Caco-2 (cell line): ENCODE measurements at regions not wholly inside any gene's neighbourhood (a gene's known extent, or its start where the extent isn't known, plus 50 kb on each side); places are given as distances from the start of the nearest gene placed in this dataset.

Experiments used
- BruUV-seq: library from RNA; stranded (reverse); fragments of 400-500 nt; replicated peaks from 2 replicates; lab custom pipeline; 2021; lab: Mats Ljungman, UMichigan
- CTCF ChIA-PET: fragments of 300-600 bp; sonication (Branson Sonifier 250); formaldehyde crosslinking; loops from one replicate; lab custom pipeline; 2022; ENCODE audit warnings: antibody characterized with exemption; lab: Charles Lee
- POLR2A ChIA-PET: fragments of 300-600 bp; sonication (Branson Sonifier 250); formaldehyde crosslinking; loops from one replicate; lab custom pipeline; 2022; ENCODE audit warnings: antibody characterized with exemption; lab: Charles Lee
- DNase-seq, 2 experiments: peaks; one replicate each; pipeline versions ENCODE4 v3.0.0 to v3.0.0-alpha.2; 2020 to 2022
- H3K27me3 ChIP-seq: replicated peaks from 2 replicates; pipeline ENCODE4 v1.6.0; 2011; ENCODE audit warnings: low read length; ENCODE audit not compliant: control insufficient read depth, insufficient read depth
- H3K36me3 ChIP-seq: 2 replicates; pipeline ENCODE4 v1.5.1; 2011; ENCODE audit warnings: low read length; ENCODE audit not compliant: control insufficient read depth, insufficient read depth
- H3K4me1 ChIP-seq: fragments of 250-450 bp; sonication (Bioruptor Pico); 2 replicates; pipeline ENCODE4 v1.5.1; 2020; ENCODE audit warnings: mild to moderate bottlenecking
- H3K4me3 ChIP-seq: 2 replicates; pipeline ENCODE4 v1.5.1; 2011; ENCODE audit warnings: low read depth, mild to moderate bottlenecking, control low read depth, low read length
- H3K9me3 ChIP-seq: fragments of 250-450 bp; sonication (Bioruptor Pico); 2 replicates; pipeline ENCODE4 v1.5.1; 2020; ENCODE audit warnings: mild to moderate bottlenecking, moderate library complexity
- H3K27ac Mint-ChIP-seq: one replicate; pipeline ENCODE4 v1.8.0; 2022; ENCODE audit warnings: mixed read lengths; ENCODE audit not compliant: unreplicated experiment
- H3K27me3 Mint-ChIP-seq: one replicate; pipeline ENCODE4 v1.8.0; 2022; ENCODE audit warnings: mixed read lengths; ENCODE audit not compliant: insufficient read depth, unreplicated experiment
- H3K36me3 Mint-ChIP-seq: one replicate; pipeline ENCODE4 v1.8.0; 2022; ENCODE audit warnings: mild to moderate bottlenecking, mixed read lengths; ENCODE audit not compliant: insufficient read depth, unreplicated experiment
- H3K4me1 Mint-ChIP-seq: one replicate; pipeline ENCODE4 v1.8.0; 2022; ENCODE audit warnings: low read depth, mixed read lengths; ENCODE audit not compliant: unreplicated experiment
- H3K4me3 Mint-ChIP-seq: one replicate; pipeline ENCODE4 v1.8.0; 2022; ENCODE audit warnings: mild to moderate bottlenecking, moderate library complexity, mixed read lengths; ENCODE audit not compliant: unreplicated experiment
- H3K9me3 Mint-ChIP-seq: one replicate; pipeline ENCODE4 v1.8.0; 2022; ENCODE audit warnings: mixed read lengths; ENCODE audit not compliant: unreplicated experiment
- CTCF ChIP-seq, 2 experiments: fragments of 200-600 bp in 1 of 2; IDR thresholded peaks; 1 replicate in 1 of 2; 2 replicates in 1 of 2; pipeline versions ENCODE4 v1.5.1 to v1.8.0; 2011 to 2022; ENCODE audit warnings: antibody characterized with exemption in 1 of 2, control low read depth in 1 of 2, inconsistent platforms in 1 of 2, low read depth in 1 of 2, low read length in 1 of 2, mild to moderate bottlenecking in 1 of 2, moderate library complexity in 1 of 2; ENCODE audit not compliant: insufficient read depth in 1 of 2, severe bottlenecking in 1 of 2, unreplicated experiment in 1 of 2
- intact Hi-C: fragments of 100-400 bp; cut with micrococcal nuclease; formaldehyde crosslinking; loops from one replicate; pipeline ENCODE4 v1.10.0; 2022; ENCODE audit not compliant: unreplicated experiment

GRCh38 chr21:35448876-35449599 is 399.9 kb upstream of the RUNX1 start:
- no peak for DNase-seq
- H3K4me3 Mint-ChIP-seq = no peak overlapping the region
- CTCF ChIA-PET = no interaction called here
- H3K27me3 ChIP-seq = no peaks in the 10 kb centered on the region
- H3K4me1 Mint-ChIP-seq = no peaks in the 10 kb centered on the region
- no peaks in the 10 kb centered on the region for H3K4me1 ChIP-seq
- H3K27ac Mint-ChIP-seq = no peak overlapping the region
- POLR2A ChIA-PET = no interaction called here
- no TSS peak for BruUV-seq
- H3K9me3 ChIP-seq = peaks cover 12% of the 10 kb centered on the region
- no peaks in the 10 kb centered on the region for H3K27me3 Mint-ChIP-seq
- no peak for TF ChIP-seq CTCF (IDR thresholded peaks at IDR 0.05; ENCODE audit: insufficient read depth in 1 of 2, low read depth in 1 of 2, low read length in 1 of 2, severe bottlenecking in 1 of 2, unreplicated experiment in 1 of 2)
- H3K4me3 ChIP-seq = no peak overlapping the region
- intact Hi-C loops = no loop called here
- H3K9me3 Mint-ChIP-seq = peaks cover 19% of the 10 kb centered on the region
- no peaks in the 10 kb centered on the region for H3K36me3 Mint-ChIP-seq
- no peaks in the 10 kb centered on the region for H3K36me3 ChIP-seq

- TF ChIP-seq CTCF (IDR thresholded peaks at IDR 0.05; ENCODE audit: insufficient read depth in 1 of 2, low read depth in 1 of 2, low read length in 1 of 2, severe bottlenecking in 1 of 2, unreplicated experiment in 1 of 2) = no peak
- intact Hi-C loops = no loop called here
- Mint-ChIP-seq H3K36me3 (no peaks in the 10 kb centered on the region), H3K4me1 (no peaks in the 10 kb centered on the region), H3K27me3 (no peaks in the 10 kb centered on the region), H3K4me3 (no peak overlapping the region), H3K9me3 (no peaks in the 10 kb centered on the region), H3K27ac (no peak overlapping the region)
- H3K4me1 ChIP-seq = no peaks in the 10 kb centered on the region
- no peak for DNase-seq
- no peaks in the 10 kb centered on the region for H3K27me3 ChIP-seq
- no peaks in the 10 kb centered on the region for H3K9me3 ChIP-seq
- no peak overlapping the region for H3K4me3 ChIP-seq
- no peaks in the 10 kb centered on the region for H3K36me3 ChIP-seq
- POLR2A ChIA-PET = no interaction called here
- CTCF ChIA-PET = no interaction called here
- BruUV-seq = no TSS peak
Measured at GRCh38 chr21:35444391-35444790, 395.3 kb upstream of the RUNX1 start.

DNA sequence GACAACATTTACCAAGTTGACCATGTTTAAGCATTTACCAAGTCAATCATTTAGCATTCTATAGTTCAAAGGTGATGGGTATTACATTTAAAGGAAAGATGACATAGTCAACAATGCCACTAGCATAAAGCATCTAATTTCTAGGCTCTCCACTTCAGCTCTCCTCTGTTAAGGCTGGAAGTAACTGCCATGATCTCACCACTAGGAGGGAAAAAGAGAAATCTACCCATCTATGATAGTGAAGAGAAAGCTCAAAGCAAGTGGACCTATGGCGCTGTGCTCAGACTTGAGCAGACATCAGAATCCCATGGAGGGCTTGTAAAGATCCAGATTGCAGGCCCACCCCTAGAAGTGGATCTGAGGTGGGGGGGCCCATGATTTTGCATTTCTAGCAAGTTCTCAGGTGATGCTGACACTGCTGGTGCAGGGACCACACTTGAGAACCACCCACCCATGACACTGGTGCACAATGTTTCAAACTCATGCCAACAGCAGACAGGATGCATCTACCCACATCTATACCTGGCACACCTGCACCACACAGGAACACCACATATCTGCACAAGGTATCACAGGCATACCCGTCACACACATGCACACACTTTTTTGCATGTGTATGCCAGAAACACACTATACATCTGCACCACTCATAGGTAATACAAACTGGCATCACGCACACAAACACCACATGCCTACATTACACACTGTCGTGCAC is 392.9 kb upstream of the RUNX1 start:
- CTCF ChIA-PET = no interaction called here

More for the DNA sequence above, 392.9 kb upstream of the RUNX1 start:
- H3K4me3 ChIP-seq = no peak overlapping the region
- no peaks in the 10 kb centered on the region for H3K9me3 ChIP-seq
- no peaks in the 10 kb centered on the region for H3K36me3 ChIP-seq
- POLR2A ChIA-PET = no interaction called here
- Mint-ChIP-seq H3K27ac (no peak overlapping the region), H3K27me3 (no peaks in the 10 kb centered on the region), H3K4me1 (peaks cover 9% of the 10 kb centered on the region), H3K36me3 (no peaks in the 10 kb centered on the region), H3K4me3 (no peak overlapping the region), H3K9me3 (no peaks in the 10 kb centered on the region)
- peaks cover 7% of the 10 kb centered on the region; the same call in 1 of the 2 replicates for H3K4me1 ChIP-seq
- no peaks in the 10 kb centered on the region for H3K27me3 ChIP-seq
- intact Hi-C loops = no loop called here
- no peak for DNase-seq
- BruUV-seq = no TSS peak
- TF ChIP-seq CTCF (IDR thresholded peaks at IDR 0.05; ENCODE audit: insufficient read depth in 1 of 2, low read depth in 1 of 2, low read length in 1 of 2, severe bottlenecking in 1 of 2, unreplicated experiment in 1 of 2) = peak in 1 of 2 experiments; percentile 6
